GM19023 (cell line): ENCODE measurements at regions not wholly inside any gene's neighbourhood (a gene's known extent, or its start where the extent isn't known, plus 50 kb on each side); places are given as distances from the start of the nearest gene placed in this dataset.
"Not testable (repeated sequence)": the region's sequence is repeated elsewhere in the genome, so short reads cannot be mapped to it uniquely, and the experiment has no call there.

ENCODE experiments used
- ATAC-seq: cut with Tn5 transposase; IDR thresholded peaks from one replicate; pipeline ENCODE4 v1.9.1; 2021; ENCODE audit warnings: mild to moderate bottlenecking, moderate library complexity; ENCODE audit not compliant: unreplicated experiment

DNA sequence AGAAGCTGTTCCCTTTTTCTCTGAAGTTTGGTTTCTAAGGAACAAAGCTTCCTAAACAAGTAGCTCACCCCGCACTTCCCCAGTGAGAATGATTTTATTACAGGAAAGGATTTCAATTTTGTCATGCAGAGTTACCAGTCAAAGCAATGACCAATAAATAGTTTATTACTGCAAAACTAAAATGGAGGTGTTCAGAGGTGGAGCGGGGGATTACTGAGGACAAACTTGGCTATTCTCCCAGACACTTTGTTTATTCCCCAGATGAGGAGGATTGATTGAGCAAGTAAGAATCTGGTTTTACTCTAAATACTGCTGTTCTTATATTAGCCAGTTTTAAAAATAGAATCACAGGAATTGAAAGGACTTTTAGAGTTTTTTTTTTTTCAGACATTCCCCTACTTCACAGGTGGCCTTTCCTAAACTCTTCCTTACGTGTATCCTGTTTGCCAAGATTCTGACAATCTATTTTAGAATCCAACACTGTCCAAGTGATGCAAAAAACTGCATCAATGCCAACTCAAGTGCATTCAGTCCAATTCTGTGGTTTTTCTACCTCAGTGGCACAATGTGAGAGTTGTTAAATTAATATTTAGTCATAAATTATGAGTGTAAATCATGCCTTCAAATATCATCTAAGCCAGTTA lies 136.1 kb downstream of the TNFSF18 start:
- ATAC-seq: no peak

DNA sequence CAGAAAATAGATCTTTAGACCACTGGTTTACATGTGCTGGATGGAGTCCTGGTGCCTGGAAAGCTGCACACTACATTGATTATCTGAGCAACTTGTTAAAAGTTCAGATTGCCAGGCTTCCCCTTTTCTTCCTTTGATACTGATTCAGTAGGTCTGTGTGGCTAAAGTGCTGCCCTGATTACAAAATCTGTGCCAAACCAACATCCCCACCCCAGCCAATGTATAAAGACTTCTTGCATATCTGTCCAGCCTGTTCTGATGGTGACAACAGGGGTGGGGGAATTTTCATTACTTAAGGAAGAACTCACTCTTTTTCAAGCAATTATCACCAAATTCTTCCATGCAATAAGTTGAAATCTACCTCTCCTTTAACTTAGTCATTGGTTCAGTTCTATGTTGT lies 135.5 kb downstream of the TNFSF18 start:
- ATAC-seq: no peak

DNA sequence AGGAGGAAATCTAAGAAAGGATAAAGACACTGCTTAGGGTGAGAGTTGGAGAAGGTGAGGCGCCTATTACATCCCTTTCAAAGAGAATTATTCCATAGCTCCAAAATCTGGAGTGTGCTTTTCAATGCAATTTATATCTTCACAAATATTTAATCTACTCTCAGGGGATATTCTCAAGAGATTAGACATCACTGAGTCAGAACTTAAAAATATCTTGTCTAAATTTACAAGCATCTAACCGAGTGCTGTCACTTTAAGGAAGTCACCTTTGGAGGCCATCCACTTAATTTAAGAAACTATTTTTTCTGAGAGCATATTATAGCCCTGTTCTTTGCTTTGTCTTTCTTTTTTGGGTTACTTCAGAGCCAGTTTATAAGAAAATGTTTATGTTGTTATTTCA lies 134.6 kb downstream of the TNFSF18 start:
- ATAC-seq: no peak

DNA sequence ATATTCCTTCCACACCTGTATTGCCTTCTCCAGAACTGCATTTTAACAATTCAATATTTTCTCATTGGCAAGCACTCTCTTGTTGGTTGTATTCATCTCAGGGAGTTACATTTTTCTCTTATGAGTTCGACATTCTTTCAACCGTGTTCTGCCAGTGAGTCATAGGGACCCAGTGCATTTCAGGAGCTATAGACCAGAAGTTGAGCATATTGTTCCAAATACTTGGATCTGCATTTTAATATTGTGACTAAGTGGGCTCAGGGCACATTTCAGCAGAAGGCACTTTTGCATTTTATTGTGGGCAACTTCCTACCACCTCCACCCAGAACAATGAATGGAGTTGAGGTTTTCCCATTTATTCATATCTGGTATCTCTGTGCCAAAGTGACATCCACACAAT lies 132.8 kb downstream of the TNFSF18 start:
- ATAC-seq: no peak

DNA sequence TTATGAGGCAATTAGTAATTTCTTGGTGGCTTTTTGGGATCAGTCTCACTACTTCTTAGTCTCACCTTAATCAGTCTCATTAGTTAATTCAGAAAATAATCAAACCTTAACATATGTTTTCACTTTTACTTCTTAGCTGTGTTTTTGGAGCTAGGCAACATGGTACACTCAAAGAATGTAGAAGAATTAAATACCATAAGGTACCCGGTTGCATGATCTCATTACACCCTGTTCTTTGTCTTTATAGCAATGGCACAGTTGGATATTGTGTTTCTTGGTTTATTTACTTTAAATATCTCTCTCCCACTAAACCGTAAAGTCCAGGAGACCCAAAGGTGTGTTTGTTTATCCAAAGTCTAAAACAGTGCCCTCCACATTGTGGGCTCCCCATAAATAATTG lies 132.3 kb downstream of the TNFSF18 start:
- no peak for ATAC-seq

DNA sequence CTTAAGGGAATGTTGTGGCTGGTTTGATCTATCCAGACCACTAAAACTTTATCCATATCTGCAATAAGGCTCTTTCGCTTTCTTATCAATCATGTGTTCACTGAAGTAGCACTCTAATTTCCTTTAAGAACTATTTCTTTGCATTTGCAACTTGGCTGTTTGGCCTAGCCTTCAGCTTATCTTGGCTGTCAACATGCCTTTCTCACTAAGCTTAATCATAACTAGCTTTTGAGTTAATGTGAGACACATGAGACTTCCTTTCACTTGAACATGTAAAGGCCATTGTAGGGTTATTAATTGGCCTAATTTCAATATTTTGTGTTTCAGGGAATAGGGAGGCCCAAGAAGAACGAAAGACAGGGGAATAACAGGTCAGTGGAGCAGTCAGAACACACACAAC lies 124.7 kb downstream of the TNFSF18 start:
- no peak for ATAC-seq

DNA sequence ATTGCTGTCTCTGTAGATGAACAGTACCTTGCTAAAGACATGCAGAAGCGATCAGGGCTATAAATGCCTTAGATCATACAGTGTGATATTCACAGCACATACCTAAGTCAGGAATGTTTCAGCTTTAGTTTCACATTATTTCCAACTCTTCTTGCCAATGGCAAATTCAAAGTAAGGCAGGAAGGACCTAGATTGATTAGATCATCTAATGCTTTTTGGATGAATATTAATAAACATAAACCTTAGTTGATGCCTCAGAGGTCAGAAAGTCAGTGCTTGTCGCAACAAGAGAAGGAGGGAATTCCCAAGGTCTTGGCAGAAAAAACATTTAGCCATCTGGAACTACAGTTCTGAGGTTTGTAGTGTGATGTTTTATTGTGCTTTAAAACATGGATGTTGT lies 122.3 kb downstream of the TNFSF18 start:
- no peak for ATAC-seq

DNA sequence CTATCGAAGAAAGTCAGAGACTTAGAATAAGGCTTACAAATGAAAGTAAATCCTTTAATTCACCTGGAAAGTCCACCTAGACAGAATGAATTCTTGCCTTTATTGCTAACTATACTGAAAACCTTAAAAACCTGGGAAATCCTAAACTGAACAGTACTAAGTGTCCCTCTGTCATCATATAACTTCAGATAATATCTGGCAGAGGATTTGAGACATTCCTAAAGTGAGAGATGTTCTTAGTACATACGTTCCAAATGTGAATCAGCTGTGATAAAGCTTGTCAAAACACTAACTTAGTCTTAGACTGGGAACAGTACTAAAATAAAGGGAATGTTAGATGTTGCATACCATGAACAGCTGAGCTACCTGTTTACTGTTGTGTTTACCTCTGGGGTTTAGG lies 121.7 kb downstream of the TNFSF18 start:
- ATAC-seq: no peak

DNA sequence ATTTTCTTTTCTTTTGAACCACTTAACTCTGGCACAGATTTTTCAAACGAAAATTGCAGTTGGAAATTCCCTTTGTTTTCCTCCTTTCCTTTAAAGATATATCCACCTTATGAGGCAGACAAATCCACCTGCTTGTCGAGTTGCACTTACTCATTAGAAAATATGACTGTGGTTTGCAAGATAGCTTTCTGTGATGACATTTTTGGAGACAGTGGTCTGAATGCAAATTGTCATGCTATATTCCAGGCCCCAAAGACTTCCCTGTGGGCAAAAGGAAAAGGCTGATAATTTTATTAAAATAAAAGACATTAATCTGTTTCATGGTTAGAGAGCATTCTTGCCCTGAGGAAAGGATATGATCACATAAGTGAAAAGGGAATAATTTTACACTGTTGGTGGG lies 120.6 kb downstream of the TNFSF18 start:
- ATAC-seq: no peak

DNA sequence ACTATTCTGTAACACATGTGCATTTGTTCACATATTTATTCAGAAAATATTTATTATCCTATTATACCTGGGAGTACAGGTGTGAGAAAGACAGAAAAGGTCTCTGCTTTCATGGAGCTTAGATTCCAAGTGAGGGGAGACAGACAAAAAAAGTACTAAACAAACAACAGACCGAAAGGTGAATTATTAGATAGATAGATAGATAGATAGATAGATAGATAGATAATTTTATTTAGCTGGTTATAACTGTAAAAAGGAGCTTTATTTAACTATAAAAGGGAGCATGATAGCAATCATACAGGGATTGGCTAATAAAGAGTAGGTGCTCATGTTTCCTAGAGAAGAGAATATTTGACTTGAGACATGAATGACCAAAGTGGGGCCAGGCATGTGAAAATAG lies 119.4 kb downstream of the TNFSF18 start:
- ATAC-seq: no peak

DNA sequence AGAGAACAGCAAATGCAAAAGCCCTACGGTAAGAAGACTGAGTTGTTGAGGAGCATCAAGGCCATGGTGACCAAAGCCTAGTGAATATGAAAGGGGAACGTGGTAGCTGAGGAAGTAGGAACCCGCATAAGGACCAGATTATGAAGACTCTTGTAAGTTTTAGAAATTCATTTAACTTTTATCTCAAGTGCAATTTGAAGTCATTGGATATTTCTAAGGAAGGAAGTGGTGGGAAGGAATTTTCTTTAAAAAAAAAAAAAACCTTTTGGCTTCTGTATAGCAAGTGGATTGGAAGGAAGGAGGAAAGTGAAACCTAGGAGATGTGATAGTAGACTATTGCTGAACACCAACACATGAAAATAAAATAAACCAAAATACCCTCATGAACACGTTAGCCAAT lies 119.0 kb downstream of the TNFSF18 start:
- no peak for ATAC-seq

DNA sequence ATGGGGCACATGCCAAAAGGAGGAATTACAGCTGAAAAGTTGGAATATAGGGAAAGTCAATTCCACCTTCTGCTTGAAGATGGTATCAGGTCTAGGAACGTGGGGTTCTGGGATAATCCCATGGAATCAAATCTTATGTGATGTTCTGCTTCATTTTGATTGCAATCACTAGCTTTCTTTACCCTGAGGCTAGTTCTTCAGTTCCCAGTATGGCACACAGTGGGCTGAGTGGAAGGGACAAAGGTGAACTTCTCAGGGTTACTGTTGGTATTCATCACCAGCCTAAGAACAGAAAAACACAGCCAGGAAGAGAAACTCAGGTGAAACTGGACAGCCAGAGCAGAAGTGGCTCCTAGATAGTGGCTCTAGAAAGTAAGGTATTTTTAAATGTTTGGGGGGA lies 117.8 kb downstream of the TNFSF18 start:
- no peak for ATAC-seq

DNA sequence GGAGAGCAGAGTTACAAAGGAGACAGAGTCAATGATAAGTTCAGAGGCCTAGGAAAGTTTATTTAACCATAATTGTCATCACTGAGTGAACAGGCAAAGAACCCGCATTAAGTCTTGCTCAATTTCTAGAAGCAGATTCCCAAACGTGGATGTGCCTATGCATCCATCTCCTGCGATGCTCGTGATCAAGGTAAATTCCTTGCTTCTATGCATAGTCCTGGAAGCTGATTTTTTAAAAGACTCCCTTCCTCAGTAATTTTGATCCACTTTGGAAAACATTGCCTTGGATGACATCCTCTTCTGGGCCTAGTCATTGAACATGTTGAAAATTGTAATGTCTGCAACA lies 116.4 kb downstream of the TNFSF18 start:
- ATAC-seq: no peak

DNA sequence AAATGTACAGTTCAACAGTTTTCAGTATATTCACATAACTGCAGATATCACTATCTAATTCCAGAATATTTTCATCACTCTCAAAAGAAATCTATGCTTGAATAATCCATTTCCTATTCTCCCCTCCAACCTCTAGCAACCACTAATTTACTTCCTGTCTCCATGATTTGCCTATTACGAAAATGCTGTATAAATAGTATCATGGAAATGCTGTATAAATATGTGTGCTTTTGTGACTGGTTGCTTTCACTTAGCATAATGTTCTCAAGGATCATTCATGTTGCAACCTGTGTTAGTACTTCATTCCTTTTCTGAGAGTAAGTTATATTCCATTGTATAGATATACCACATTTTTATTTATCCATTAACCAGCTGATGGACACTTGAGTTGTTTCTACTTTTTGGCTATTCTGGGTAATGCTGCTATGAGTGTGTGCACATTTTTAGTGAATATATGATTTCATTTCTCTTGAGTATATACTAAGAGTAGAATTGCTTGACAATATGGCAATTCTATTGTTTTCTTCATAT lies 115.6 kb downstream of the TNFSF18 start:
- ATAC-seq: no peak

DNA sequence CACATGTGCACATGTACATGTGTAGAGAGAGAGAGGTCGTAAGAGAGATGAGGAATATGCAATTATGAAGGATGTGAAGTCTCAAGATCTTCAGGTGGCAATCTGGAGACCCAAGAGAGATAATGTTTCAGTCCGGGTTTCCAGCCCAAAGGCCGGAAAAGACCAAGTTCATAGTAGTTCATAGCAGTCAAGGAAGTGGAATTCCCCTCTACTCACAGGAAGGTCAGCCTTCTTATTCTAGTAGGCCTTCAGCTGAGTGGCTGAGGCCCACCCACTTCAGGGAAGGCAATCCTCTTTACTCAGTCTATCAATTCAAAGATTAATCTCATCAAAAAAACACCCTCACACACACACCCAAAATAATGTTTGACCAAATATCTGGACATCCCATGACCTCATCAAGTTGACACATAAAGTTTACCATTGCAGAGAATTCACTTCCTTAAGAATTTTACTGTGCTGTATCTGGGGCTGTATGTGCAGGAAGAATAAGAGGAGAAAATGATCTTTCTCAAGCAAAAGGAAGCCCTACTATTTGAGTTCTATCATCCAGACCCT lies 114.6 kb downstream of the TNFSF18 start:
- ATAC-seq: no peak

DNA sequence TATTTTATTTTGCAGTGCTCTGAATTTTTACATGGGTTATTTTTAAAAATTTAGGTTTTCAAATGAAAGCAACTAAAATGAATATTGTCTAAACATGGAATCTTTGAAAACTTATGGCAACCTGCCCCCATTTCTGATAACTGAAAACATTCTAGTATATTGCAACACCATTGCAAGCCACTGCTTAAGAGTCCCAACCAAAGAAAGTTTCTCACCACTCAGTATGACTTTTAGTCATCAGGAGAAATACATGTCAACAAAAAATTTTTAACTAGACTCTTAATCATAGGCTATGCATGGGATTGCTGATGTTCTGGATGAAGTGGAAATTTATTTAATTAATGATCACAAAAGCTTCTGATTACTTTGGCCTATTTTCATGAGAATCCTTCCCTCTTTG lies 112.1 kb downstream of the TNFSF18 start:
- ATAC-seq: no peak

DNA sequence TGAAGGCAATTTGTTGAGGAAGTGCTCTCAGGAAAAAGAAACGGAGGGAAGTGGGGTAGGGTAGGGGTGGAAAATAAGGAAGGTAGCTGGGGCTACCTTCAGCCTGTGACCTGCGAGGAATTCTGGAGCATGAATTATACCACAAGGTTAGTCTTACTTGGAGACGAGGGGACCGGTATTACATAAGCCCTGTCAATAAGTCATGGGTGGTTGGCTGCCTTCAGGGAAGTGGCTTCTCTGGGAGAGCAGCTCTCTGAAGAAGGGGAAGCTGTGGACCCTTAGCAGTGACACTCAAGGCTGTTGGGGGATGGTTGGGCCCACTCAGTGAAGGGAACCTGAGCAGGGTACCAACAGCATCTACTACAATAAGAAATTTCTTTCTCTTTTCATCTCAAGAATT lies 111.3 kb downstream of the TNFSF18 start:
- ATAC-seq: no peak

DNA sequence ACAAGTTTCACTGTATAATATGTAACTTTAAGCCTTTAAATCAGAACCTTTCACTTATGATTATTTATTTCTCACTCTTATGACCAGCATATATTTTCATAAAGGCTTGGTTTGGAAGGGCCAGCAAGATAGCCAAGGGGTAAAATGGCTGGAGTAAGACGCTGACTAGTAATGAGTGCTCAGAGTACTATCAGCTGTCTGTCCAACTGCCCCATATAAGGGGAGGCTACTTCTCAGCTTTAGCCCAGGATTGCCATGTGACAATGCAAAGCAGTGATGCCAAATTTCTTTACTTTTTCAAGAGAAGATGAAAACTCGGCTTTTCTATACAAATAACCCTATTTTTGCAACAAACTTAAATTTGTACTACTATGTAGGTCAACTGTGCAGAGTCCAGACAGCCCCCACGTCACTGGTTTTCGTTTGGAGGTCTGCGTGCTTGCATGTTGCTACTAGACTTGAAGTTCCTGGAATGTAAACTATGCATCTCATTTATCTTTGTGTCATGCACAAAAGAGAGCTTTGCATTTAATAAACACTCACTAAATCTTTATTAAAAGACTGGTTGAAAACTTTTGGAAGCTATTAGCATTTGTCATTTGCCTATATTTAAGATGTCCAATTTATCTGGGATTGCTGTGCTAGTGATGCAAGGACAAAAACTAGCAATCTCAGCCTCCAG lies 110.4 kb downstream of the TNFSF18 start:
- ATAC-seq: no peak

DNA sequence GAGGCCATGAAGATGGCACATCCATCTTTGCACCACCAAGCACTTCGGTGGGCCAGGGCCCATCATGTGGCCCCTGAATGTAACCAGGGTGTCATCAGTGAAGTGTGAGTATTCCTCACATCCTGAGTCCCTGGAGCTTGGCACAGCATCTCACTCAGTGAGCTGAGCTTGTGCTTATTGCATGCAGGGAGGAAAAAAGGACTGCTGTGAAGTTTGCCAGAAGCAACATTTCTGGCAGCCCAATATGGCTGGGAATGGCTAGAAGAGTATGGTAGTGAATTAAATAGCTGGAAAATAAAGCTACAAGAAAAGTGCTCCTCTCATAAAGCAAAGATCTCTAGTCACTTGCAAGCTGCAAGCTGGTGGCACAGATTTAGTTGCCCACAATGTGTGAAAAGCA lies 109.3 kb downstream of the TNFSF18 start:
- ATAC-seq: no peak

DNA sequence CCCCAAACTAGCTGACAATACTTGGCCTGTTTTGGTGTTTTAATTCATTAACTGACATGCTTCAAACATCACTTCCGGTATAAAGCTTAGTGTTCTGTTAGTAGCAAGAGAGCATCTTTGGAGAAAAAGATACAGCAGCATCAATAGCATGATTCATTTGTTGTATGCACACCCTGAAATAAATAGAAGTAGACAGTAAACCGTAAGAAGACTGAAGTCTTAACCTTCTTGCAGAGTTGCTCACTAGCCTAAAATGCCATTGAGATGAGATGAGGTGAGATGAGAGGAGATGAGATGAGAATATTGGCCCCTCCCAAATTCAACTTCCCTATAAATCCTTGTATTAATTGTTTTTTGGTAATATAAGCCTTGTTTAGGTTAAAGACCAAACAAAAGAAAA lies 108.8 kb downstream of the TNFSF18 start:
- ATAC-seq: no peak

DNA sequence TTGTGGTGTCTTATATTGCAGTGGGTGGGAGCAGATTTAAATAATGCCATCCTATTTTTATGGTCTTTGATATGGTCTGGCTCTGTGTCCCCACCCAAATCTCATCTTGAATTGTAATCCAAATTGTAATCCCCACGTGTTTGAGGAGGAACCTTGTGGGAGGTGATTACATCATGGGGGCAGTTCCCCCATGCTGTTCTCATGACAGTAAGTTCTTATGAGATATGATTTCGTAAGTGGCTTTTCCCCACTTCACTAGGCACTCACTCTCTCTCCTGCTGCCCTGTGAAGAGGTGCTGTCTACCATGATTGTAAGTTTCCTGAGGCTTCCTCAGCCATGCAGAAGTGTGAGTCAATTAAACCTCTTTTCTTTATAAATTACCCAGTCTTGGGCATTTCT lies 107.6 kb downstream of the TNFSF18 start:
- not testable (repeated sequence) for ATAC-seq

DNA sequence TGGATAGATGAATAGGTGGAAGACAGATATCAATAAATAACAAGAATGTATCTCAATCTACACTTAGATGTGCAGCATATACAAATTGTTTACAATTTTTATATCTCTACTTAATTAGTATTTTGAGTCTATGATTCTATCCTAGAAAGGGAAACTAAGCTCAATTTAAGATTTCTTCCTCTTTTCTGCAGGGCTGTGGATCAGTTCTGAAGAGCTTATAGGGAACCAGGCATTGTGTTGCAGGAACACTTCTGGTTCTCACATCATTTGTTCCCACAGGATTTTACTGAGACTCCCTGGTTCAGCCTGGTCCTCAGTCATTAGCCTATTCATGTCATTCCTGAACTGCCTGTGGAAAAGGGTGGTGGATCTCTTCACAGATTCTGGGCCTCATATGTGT lies 105.8 kb downstream of the TNFSF18 start:
- no peak for ATAC-seq
